ENCODE measurements at regions not wholly inside any gene's neighbourhood (a gene's known extent, or its start where the extent isn't known, plus 50 kb on each side); places are given as distances from the start of the nearest gene placed in this dataset.

DNA sequence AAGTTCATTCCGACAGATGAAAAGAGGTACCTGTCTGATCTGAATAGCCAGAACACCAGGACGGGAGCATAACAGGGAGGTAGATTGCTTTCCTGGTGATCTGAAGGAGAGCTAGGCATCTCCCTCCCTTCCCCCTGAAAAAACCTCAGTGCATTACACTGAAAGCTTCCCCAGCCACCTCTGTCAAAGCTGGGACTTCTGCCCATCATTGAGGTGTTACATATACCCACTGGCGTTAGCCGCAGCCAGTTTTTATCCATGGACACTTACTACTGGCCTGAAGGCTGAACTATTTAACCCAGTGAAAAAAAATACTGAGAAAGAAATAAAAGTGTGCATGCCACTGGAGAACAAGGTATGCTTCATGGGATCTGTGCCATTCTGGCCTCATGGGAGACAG, 568.3 kb upstream of the ADAMTS5 start:
- TF ChIP-seq, protein P1, sequence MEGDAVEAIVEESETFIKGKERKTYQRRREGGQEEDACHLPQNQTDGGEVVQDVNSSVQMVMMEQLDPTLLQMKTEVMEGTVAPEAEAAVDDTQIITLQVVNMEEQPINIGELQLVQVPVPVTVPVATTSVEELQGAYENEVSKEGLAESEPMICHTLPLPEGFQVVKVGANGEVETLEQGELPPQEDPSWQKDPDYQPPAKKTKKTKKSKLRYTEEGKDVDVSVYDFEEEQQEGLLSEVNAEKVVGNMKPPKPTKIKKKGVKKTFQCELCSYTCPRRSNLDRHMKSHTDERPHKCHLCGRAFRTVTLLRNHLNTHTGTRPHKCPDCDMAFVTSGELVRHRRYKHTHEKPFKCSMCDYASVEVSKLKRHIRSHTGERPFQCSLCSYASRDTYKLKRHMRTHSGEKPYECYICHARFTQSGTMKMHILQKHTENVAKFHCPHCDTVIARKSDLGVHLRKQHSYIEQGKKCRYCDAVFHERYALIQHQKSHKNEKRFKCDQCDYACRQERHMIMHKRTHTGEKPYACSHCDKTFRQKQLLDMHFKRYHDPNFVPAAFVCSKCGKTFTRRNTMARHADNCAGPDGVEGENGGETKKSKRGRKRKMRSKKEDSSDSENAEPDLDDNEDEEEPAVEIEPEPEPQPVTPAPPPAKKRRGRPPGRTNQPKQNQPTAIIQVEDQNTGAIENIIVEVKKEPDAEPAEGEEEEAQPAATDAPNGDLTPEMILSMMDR (IDR thresholded peaks at IDR 0.05; ENCODE audit: low read depth, low read length): no peak

DNA sequence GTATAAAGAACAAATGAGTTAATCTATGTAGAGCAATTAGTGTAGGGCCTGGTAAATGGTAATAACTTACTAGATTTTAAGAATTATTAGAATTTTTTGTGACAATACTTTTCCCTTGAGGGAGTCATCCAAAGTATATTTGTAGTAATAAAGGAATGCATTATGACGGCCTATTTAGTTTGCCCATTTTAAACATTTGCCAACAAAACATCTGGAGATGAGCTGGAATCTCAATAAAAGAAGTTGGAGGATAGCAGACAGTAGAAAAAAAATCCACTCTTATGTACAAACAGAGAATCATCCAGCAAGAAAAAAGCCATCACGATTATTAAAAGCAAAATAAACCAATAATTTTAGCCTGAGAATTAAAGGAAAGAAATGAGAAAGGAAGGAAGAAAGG, 567.3 kb upstream of the ADAMTS5 start:
- no peak for DNase-seq
- Histone ChIP-seq H3K4me3 (ENCODE audit: low read depth, low read length) (no peak overlapping the region), H3K27ac (no peak overlapping the region), H3K36me3 (no peaks in the 10 kb centered on the region), H3K9me3 (ENCODE audit: severe bottlenecking) (no peaks in the 10 kb centered on the region), H3K27me3 (ENCODE audit: insufficient read depth, low read depth, severe bottlenecking) (peaks cover 69% of the 10 kb centered on the region)
- TF ChIP-seq, protein P1 (IDR thresholded peaks at IDR 0.05; ENCODE audit: low read depth, low read length): no peak

More for the DNA sequence above, 568.3 kb upstream of the ADAMTS5 start:
- H3K9me3 ChIP-seq (ENCODE audit: severe bottlenecking): no peaks in the 10 kb centered on the region
- no peak overlapping the region for H3K4me3 ChIP-seq (ENCODE audit: low read depth, low read length)
- DNase-seq: no peak
- peaks cover 68% of the 10 kb centered on the region for H3K27me3 ChIP-seq (ENCODE audit: insufficient read depth, low read depth, severe bottlenecking)
- no peak overlapping the region for H3K27ac ChIP-seq
- no peaks in the 10 kb centered on the region for H3K36me3 ChIP-seq

DNA sequence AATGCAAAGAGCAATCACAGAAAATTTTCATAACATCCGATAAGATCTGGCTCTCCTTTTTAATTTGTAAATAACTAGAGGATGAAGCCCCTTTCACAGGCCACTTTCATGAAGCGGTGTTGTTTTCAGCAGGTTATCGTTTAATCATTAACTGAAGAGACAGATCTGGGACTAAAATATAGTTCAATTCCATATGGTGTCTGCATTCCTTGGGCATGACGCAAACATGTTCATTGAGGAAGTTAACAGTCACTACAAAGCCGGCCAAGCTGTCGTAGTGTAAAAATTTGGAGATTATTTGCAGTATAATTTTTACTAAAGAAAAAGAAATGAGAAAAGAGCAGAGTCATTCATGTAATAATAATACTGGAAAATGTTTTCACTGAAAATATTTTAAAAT, 565.2 kb upstream of the ADAMTS5 start:
- Histone ChIP-seq H3K36me3 (no peaks in the 10 kb centered on the region), H3K4me3 (ENCODE audit: low read depth, low read length) (no peak overlapping the region), H3K9me3 (ENCODE audit: severe bottlenecking) (no peaks in the 10 kb centered on the region), H3K27ac (no peak overlapping the region), H3K27me3 (ENCODE audit: insufficient read depth, low read depth, severe bottlenecking) (peaks cover 76% of the 10 kb centered on the region)
- TF ChIP-seq, protein P1 (IDR thresholded peaks at IDR 0.05; ENCODE audit: low read depth, low read length): no peak
- no peak for DNase-seq

DNA sequence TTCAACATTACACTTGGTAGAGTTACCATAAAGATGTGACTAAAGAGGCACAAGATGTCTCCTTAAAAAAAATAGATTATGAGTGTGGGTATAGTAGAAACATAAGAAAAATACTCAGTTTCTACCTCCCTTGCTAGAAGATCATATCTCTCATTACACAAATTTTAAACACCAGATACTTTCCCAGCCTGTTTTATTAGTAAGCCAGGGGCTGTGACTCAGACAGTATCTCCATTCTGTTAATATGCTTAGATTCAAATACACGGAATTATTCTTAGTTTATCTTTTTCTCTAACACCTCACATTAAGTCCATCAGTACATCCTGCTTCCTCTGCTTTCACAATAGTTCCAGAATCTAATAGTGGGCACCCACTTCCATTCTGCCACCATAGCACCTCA, 561.8 kb upstream of the ADAMTS5 start:
- TF ChIP-seq, protein P1 (IDR thresholded peaks at IDR 0.05; ENCODE audit: low read depth, low read length): no peak
- DNase-seq: no peak
- Histone ChIP-seq H3K27me3 (ENCODE audit: insufficient read depth, low read depth, severe bottlenecking) (peaks cover 64% of the 10 kb centered on the region), H3K36me3 (no peaks in the 10 kb centered on the region), H3K4me3 (ENCODE audit: low read depth, low read length) (no peak overlapping the region), H3K27ac (no peak overlapping the region), H3K9me3 (ENCODE audit: severe bottlenecking) (no peaks in the 10 kb centered on the region)

DNA sequence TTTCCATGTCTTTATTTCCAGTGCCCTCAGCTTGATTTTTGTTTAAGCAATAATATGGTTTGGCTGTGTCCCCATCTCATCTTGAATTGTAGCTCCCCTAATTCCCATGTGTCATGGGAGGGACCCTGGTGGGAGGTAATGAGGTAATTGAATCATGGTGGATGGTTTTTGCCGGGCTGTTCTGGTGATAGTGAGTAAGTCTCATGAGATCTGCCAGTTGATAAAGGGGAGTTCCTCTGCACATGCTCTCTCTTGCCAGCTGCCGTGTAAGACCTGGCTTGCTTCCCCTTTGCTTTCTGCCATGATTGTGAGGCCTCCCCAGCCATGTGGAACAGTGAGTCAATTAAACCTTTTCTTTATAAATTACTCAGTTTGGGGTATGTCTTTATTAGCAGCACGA, 559.6 kb upstream of the ADAMTS5 start:
- Histone ChIP-seq H3K36me3 (no peaks in the 10 kb centered on the region), H3K9me3 (ENCODE audit: severe bottlenecking) (no peaks in the 10 kb centered on the region), H3K4me3 (ENCODE audit: low read depth, low read length) (no peak overlapping the region), H3K27me3 (ENCODE audit: insufficient read depth, low read depth, severe bottlenecking) (peaks cover 46% of the 10 kb centered on the region), H3K27ac (no peak overlapping the region)
- no peak for DNase-seq
- TF ChIP-seq, protein P1 (IDR thresholded peaks at IDR 0.05; ENCODE audit: low read depth, low read length): no peak

DNA sequence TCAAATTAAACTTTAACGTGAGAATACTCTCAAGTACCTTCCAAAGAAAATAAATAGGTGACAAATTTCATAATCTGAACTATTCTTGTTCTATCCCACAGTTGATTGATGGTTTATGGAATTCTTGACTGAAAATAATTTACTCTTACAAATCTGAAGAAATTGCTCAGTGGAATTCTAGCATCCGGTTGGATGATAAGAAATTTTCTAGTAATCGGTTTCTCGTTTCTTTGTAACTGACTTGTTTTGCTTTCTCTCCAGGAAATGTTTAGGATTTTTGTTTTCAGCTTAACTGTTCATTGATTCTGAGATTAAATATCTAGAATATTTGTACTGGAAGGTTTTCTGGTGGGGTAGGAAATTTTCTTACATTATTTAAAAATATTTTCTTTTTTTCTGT, 558.9 kb upstream of the ADAMTS5 start:
- H3K27ac ChIP-seq: no peak overlapping the region
- H3K4me3 ChIP-seq (ENCODE audit: low read depth, low read length): no peak overlapping the region
- TF ChIP-seq, protein P1 (IDR thresholded peaks at IDR 0.05; ENCODE audit: low read depth, low read length): no peak
- H3K36me3 ChIP-seq: no peaks in the 10 kb centered on the region
- no peaks in the 10 kb centered on the region for H3K9me3 ChIP-seq (ENCODE audit: severe bottlenecking)
- H3K27me3 ChIP-seq (ENCODE audit: insufficient read depth, low read depth, severe bottlenecking): peaks cover 39% of the 10 kb centered on the region
- DNase-seq: no peak
